WERI-Rb-1 (cell line): ENCODE measurements at regions not wholly inside any gene's neighbourhood (a gene's known extent, or its start where the extent isn't known, plus 50 kb on each side); places are given as distances from the start of the nearest gene placed in this dataset.

Experiments used
- DNase-seq: peaks from one replicate; pipeline ENCODE4 v3.0.0-alpha.2; 2020
- H3K27ac ChIP-seq: fragments of 250-450 bp; sonication (Bioruptor Pico); 2 replicates; pipeline ENCODE4 v1.5.1; 2020; ENCODE audit warnings: mild to moderate bottlenecking, moderate library complexity
- H3K27me3 ChIP-seq: fragments of 250-450 bp; sonication (Bioruptor Pico); 2 replicates; pipeline ENCODE4 v1.5.1; 2021; ENCODE audit warnings: mild to moderate bottlenecking, low read depth, moderate library complexity; ENCODE audit not compliant: insufficient read depth, severe bottlenecking
- H3K36me3 ChIP-seq: fragments of 250-450 bp; sonication (Bioruptor Pico); 2 replicates; pipeline ENCODE4 v1.5.1; 2020; ENCODE audit warnings: mild to moderate bottlenecking, moderate library complexity
- H3K4me3 ChIP-seq: 2 replicates; pipeline ENCODE4 v1.5.1; 2011; ENCODE audit warnings: low read depth, mild to moderate bottlenecking, control low read depth, low read length
- H3K9me3 ChIP-seq: fragments of 250-450 bp; sonication (Bioruptor Pico); 2 replicates; pipeline ENCODE4 v1.5.1; 2021; ENCODE audit warnings: mild to moderate bottlenecking, moderate library complexity; ENCODE audit not compliant: severe bottlenecking
- TF ChIP-seq, protein P1 (sequence below): IDR thresholded peaks from 2 replicates; pipeline ENCODE4 v1.5.1; 2011; ENCODE audit warnings: low read depth, mild to moderate bottlenecking, control low read depth, inconsistent platforms, low read length

DNA sequence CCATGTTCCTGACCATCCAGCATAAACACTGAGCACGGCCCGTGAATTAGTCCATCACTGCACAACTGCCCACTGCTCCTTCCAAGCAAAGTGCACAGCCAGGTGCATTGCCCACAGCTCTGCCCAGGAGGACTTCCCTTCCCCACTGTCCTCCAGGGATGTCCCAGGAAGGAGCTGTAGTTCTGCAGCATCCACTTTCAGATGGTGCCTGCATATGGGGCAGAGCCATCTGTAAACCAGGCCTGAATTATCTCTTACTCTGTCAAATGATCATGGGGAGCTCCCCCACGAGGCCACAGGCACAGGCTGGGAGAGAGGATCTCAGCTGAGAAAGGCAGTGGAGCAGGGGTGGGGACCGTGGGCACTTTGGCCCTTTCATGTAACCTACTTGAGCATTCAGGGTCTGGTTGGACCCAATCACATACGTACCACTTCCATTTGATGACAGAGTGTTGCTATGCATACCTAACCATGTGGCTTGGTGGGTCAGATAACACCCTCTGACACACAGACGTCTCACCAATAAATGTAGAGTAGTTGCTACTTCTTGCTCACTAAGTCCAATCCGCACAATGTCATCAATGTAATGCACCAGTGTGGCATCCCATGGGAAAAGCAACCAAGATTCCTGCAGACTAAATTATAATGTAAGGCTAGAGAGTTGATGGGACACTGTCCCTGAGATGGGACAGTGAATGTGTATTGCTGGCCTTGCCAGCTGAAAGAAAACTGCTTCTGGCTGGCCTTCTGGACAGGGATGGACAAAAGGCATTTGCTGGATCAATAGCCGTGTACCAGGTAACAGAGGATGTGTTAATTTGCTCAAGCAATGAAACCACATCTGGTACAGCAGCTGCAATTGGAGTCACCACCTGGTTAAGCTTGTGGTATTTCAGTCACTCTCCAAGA is 113.8 kb upstream of the C14orf180 start:
- Histone ChIP-seq H3K36me3 (no peaks in the 10 kb centered on the region), H3K27me3 (no peaks in the 10 kb centered on the region), H3K4me3 (no peak overlapping the region), H3K27ac (no peak overlapping the region), H3K9me3 (no peaks in the 10 kb centered on the region)
- no peak for DNase-seq
- TF ChIP-seq, protein P1, sequence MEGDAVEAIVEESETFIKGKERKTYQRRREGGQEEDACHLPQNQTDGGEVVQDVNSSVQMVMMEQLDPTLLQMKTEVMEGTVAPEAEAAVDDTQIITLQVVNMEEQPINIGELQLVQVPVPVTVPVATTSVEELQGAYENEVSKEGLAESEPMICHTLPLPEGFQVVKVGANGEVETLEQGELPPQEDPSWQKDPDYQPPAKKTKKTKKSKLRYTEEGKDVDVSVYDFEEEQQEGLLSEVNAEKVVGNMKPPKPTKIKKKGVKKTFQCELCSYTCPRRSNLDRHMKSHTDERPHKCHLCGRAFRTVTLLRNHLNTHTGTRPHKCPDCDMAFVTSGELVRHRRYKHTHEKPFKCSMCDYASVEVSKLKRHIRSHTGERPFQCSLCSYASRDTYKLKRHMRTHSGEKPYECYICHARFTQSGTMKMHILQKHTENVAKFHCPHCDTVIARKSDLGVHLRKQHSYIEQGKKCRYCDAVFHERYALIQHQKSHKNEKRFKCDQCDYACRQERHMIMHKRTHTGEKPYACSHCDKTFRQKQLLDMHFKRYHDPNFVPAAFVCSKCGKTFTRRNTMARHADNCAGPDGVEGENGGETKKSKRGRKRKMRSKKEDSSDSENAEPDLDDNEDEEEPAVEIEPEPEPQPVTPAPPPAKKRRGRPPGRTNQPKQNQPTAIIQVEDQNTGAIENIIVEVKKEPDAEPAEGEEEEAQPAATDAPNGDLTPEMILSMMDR, result no peak

DNA sequence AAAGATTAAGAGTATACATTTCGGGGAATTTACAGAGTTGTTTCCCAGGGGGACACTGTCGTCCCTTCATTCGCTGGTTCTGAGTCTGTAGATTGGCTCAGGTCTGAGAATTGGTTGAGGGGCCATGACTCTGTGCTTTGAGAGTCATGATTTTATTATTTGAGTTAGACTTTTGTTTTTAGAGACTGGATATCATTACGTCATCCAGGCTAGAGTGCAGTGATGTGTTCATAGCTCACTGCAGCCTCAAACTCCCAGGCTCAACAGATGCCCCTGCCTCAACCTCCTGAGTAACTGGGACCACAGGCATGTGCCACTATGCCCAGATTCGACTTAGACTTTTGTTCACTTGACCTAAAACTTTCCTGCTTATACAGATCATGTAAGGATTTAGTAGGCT is 112.3 kb upstream of the C14orf180 start:
- H3K27me3 ChIP-seq, result no peaks in the 10 kb centered on the region
- TF ChIP-seq, protein P1, result no peak
- H3K4me3 ChIP-seq, result no peak overlapping the region
- H3K36me3 ChIP-seq, result no peaks in the 10 kb centered on the region
- H3K27ac ChIP-seq, result no peak overlapping the region
- DNase-seq, result no peak
- no peaks in the 10 kb centered on the region for H3K9me3 ChIP-seq

DNA sequence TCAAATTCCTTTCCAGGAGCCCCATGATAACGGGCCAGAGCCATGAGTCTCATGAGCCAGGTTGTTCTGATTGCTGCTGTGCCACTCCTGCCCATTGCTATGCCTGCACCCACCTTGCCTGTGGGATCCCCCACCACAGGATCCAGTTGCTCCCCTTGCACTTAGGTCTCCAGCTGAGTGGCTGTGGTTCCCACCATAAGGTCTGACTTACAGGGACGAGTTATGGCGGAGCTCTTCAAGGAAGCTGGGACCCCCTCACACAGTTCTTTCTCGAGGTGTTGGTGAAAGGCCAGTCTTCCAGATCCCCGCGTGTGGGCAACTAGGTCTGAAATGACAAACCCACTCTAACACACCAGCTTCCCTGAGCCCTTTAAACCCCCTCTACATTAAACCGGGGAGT is 111.9 kb upstream of the C14orf180 start:
- TF ChIP-seq, protein P1, result no peak
- H3K27me3 ChIP-seq, result no peaks in the 10 kb centered on the region

DNA sequence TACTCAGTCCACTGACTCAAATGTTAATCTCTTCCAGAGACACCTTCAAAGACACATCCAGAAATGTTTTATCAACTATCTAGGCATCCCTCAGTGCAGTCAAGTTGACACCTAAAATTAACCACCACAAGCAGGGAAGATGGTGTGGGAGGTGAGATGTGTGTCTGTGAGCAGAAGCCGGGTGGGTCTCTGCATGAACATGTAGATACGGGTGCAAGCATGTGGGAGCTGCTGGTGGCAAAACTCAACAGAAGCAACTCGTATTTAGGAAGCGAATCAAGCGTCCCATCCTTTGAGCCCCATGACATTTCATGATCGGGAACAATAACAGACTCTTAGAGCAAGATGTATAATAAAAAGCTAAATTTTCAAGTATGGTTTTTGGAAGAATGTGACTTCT is 110.0 kb upstream of the C14orf180 start:
- DNase-seq, result no peak
- no peaks in the 10 kb centered on the region for H3K36me3 ChIP-seq
- no peak overlapping the region for H3K27ac ChIP-seq
- no peaks in the 10 kb centered on the region for H3K27me3 ChIP-seq
- H3K9me3 ChIP-seq, result no peaks in the 10 kb centered on the region
- H3K4me3 ChIP-seq, result no peak overlapping the region
- TF ChIP-seq, protein P1, result no peak

More for the DNA sequence above, 111.9 kb upstream of the C14orf180 start:
- no peak overlapping the region for H3K27ac ChIP-seq
- no peaks in the 10 kb centered on the region for H3K9me3 ChIP-seq
- no peak for DNase-seq
- H3K4me3 ChIP-seq, result no peak overlapping the region
- no peaks in the 10 kb centered on the region for H3K36me3 ChIP-seq

DNA sequence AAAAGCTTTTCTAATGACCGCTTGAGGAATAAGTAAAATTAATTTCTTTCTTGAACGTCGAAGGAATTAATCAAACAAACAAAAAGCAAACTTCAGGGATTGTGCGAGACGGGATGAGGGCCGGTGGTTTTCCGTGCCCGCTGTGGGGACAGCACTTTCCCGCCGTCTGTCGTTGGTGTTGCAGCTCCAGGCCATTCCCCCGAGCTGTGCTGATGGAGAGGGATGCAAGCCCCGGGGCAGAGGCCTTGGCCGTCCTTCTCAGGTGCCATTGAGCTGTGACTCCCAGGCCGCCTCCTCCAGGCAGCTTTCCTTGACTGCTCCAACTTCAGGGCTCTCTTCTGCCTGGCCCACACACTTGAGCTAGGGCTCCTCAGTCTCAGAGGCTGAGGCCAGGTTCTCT is 109.0 kb upstream of the C14orf180 start:
- TF ChIP-seq, protein P1, result no peak
- no peak overlapping the region for H3K4me3 ChIP-seq
- no peaks in the 10 kb centered on the region for H3K36me3 ChIP-seq
- no peaks in the 10 kb centered on the region for H3K27me3 ChIP-seq
- no peak overlapping the region for H3K27ac ChIP-seq
- H3K9me3 ChIP-seq, result no peaks in the 10 kb centered on the region
- DNase-seq, result no peak
